SK-N-SH treated with all-trans-retinoic acid at 6 μM for 48 hours (cell line): ENCODE measurements at regions not wholly inside any gene's neighbourhood (a gene's known extent, or its start where the extent isn't known, plus 50 kb on each side); places are given as distances from the start of the nearest gene placed in this dataset.

Source experiments
- CSDC2 ChIP-seq: fragments of 250-450 bp; sonication (Bioruptor Pico); IDR thresholded peaks from 2 replicates; pipeline ENCODE4 v1.5.0; 2020; ENCODE audit warnings: mild to moderate bottlenecking, moderate library complexity
- POU6F1 ChIP-seq: fragments of 250-450 bp; sonication (Bioruptor Pico); IDR thresholded peaks from 2 replicates; pipeline ENCODE4 v1.8.0; 2021; ENCODE audit warnings: low read depth, mild to moderate bottlenecking, moderate library complexity, borderline replicate concordance
- PPARA ChIP-seq: fragments of 250-450 bp; sonication (Bioruptor Pico); IDR thresholded peaks from 2 replicates; pipeline ENCODE4 v1.5.0; 2020; ENCODE audit warnings: mild to moderate bottlenecking, borderline replicate concordance
- SNAI2 ChIP-seq: fragments of 250-450 bp; sonication (Bioruptor Pico); IDR thresholded peaks from 2 replicates; pipeline ENCODE4 v1.5.0; 2020; ENCODE audit warnings: mild to moderate bottlenecking, moderate library complexity
- TOX ChIP-seq: fragments of 250-450 bp; sonication (Bioruptor Pico); IDR thresholded peaks from 2 replicates; pipeline ENCODE4 v1.8.0; 2021; ENCODE audit warnings: mild to moderate bottlenecking, moderate library complexity, borderline replicate concordance
- ZFP3 ChIP-seq: fragments of 250-450 bp; sonication (Bioruptor Pico); IDR thresholded peaks from 2 replicates; pipeline ENCODE4 v1.5.0; 2020; ENCODE audit warnings: mild to moderate bottlenecking, moderate library complexity
- TF ChIP-seq, protein P1 (sequence below): fragments of 250-450 bp; sonication (Bioruptor Pico); IDR thresholded peaks from 2 replicates; pipeline ENCODE4 v1.8.0; 2020; ENCODE audit warnings: mild to moderate bottlenecking, moderate library complexity, borderline replicate concordance

DNA sequence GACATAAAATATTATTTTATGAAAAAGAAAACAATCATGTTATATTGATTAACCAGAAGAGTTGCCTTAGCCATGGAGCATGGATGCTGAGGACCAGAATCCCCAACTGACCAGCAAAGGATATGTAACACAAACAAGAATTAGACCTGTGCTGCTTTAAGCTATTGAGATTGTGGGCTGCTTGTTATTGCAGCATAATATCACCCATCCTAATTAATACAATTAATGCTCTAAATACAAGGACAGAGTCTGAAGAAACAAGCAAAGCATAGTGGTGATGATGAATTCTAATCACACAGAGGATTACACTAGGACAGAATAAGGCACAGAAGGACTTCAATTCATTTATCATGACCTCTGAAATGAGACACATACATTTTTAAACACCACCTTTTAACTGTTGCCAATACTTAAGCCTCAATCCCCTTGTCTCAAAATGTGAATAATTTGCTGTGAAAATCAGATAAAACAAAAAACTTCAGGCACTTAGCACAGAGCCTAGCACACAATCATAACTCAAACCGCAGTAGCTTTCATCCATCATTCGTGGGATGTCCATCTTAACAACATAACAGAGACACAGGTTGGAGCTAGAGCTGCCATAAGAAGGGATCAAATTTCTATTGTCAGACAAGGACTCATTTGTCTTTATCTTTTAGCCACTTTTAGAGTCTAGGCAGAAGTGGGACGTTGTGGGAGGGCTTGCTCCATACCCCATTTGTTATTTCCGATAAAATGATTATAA lies 449.6 kb upstream of the DCN start:
- TF ChIP-seq PPARA (CRISPR knock-in tag) (no peak), SNAI2 (CRISPR knock-in tag) (no peak), TOX (CRISPR knock-in tag) (no peak), CSDC2 (CRISPR knock-in tag) (no peak), POU6F1 (CRISPR knock-in tag) (no peak), ZFP3 (CRISPR knock-in tag) (no peak)
- TF ChIP-seq, protein P1, sequence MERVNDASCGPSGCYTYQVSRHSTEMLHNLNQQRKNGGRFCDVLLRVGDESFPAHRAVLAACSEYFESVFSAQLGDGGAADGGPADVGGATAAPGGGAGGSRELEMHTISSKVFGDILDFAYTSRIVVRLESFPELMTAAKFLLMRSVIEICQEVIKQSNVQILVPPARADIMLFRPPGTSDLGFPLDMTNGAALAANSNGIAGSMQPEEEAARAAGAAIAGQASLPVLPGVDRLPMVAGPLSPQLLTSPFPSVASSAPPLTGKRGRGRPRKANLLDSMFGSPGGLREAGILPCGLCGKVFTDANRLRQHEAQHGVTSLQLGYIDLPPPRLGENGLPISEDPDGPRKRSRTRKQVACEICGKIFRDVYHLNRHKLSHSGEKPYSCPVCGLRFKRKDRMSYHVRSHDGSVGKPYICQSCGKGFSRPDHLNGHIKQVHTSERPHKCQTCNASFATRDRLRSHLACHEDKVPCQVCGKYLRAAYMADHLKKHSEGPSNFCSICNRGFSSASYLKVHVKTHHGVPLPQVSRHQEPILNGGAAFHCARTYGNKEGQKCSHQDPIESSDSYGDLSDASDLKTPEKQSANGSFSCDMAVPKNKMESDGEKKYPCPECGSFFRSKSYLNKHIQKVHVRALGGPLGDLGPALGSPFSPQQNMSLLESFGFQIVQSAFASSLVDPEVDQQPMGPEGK (CRISPR knock-in tag), result no peak
